Fibroblast of the conjunctiva (primary cell): ENCODE measurements at regions not wholly inside any gene's neighbourhood (a gene's known extent, or its start where the extent isn't known, plus 50 kb on each side); places are given as distances from the start of the nearest gene placed in this dataset.

Experiments
- DNase-seq: peaks from one replicate; pipeline ENCODE4 v3.0.0-alpha.2; 2010; ENCODE audit warnings: low read depth

- no peak for DNase-seq
These were observed 118.9 kb downstream of the IRS1 start for GRCh38 chr2:226680719-226681118.

- no peak for DNase-seq
These were observed 120.1 kb downstream of the IRS1 start for GRCh38 chr2:226679389-226680065.

GRCh38 chr2:226678422-226678821 lies 121.2 kb downstream of the IRS1 start:
- no peak for DNase-seq

- DNase-seq: no peak
These were observed 122.5 kb downstream of the IRS1 start for GRCh38 chr2:226677080-226677479.

- DNase-seq: no peak
These were observed 123.0 kb downstream of the IRS1 start for GRCh38 chr2:226676618-226677017.

- DNase-seq: no peak
These were observed 125.5 kb downstream of the IRS1 start for GRCh38 chr2:226674123-226674522.

- peak; percentile 68 for DNase-seq
These were observed 126.3 kb downstream of the IRS1 start for GRCh38 chr2:226673314-226673723.

- no peak for DNase-seq
These were observed 128.4 kb downstream of the IRS1 start for GRCh38 chr2:226671141-226671676.

GRCh38 chr2:226669905-226670304 lies 129.7 kb downstream of the IRS1 start:
- no peak for DNase-seq

GRCh38 chr2:226669249-226669648 lies 130.4 kb downstream of the IRS1 start:
- DNase-seq: no peak

GRCh38 chr2:226667736-226668135 lies 131.9 kb downstream of the IRS1 start:
- DNase-seq: no peak

- no peak for DNase-seq
These were observed 134.3 kb downstream of the IRS1 start for GRCh38 chr2:226665306-226665831.

- no peak for DNase-seq
These were observed 135.0 kb downstream of the IRS1 start for GRCh38 chr2:226664661-226665060.

- no peak for DNase-seq
These were observed 135.5 kb downstream of the IRS1 start for GRCh38 chr2:226664140-226664539.

- peak; percentile 80 for DNase-seq
These were observed 137.7 kb downstream of the IRS1 start for GRCh38 chr2:226661789-226662545.

- DNase-seq: peak; percentile 90
These were observed 139.1 kb downstream of the IRS1 start for GRCh38 chr2:226660526-226660925.

GRCh38 chr2:226660124-226660523 lies 139.5 kb downstream of the IRS1 start:
- DNase-seq: no peak

GRCh38 chr2:226659410-226659809 lies 140.2 kb downstream of the IRS1 start:
- DNase-seq: no peak

- DNase-seq: no peak
These were observed 141.1 kb downstream of the IRS1 start for GRCh38 chr2:226658555-226658954.

GRCh38 chr2:226657340-226658053 lies 142.1 kb downstream of the IRS1 start:
- no peak for DNase-seq

GRCh38 chr2:226656367-226656766 lies 143.3 kb downstream of the IRS1 start:
- no peak for DNase-seq

- DNase-seq: no peak
These were observed 143.7 kb downstream of the IRS1 start for GRCh38 chr2:226655871-226656270.
